H1 (cell line): ENCODE measurements at regions not wholly inside any gene's neighbourhood (a gene's known extent, or its start where the extent isn't known, plus 50 kb on each side); places are given as distances from the start of the nearest gene placed in this dataset.

Source experiments
- JUN ChIP-seq: IDR thresholded peaks from 2 replicates; pipeline ENCODE4 v1.6.1; 2011; ENCODE audit warnings: low read depth, mild to moderate bottlenecking, improper control_type of control experiment, low read length
- RBBP5 ChIP-seq: IDR thresholded peaks from 2 replicates; pipeline ENCODE4 v1.7.1; 2012; ENCODE audit warnings: low read depth, mild to moderate bottlenecking, inconsistent platforms, low read length, moderate library complexity, borderline replicate concordance
- SAP30 ChIP-seq: fragments of 300-600 bp; sonication (generic); IDR thresholded peaks from 2 replicates; pipeline ENCODE4 v1.7.1; 2012; ENCODE audit warnings: low read length, moderate library complexity, mild to moderate bottlenecking, inconsistent platforms; ENCODE audit not compliant: insufficient read depth, insufficient replicate concordance
- TBP ChIP-seq: IDR thresholded peaks from 2 replicates; pipeline ENCODE4 v1.6.1; 2011; ENCODE audit warnings: low read depth, low read length, improper control_type of control experiment

GRCh38 chr4:4762300-4762699 is 97.2 kb upstream of the MSX1 start (continued):
- TF ChIP-seq SAP30 (no peak), RBBP5 (no peak), JUN (no peak), TBP (no peak)
